Neural cell (in vitro differentiated cells): ENCODE measurements at regions not wholly inside any gene's neighbourhood (a gene's known extent, or its start where the extent isn't known, plus 50 kb on each side); places are given as distances from the start of the nearest gene placed in this dataset.

Experiments used
- EP300 ChIP-seq: fragments of 450-650 bp; conservative IDR thresholded peaks from 2 replicates; pipeline ENCODE4 v1.6.1; 2014; ENCODE audit warnings: antibody characterized with exemption, mild to moderate bottlenecking, moderate library complexity; ENCODE audit not compliant: poor library complexity, severe bottlenecking
- EZH2 ChIP-seq: fragments of 200-600, 300-800 bp; shearing (Covaris generic), sonication (generic); IDR thresholded peaks from 2 replicates; pipeline ENCODE4 v1.6.1; 2014; ENCODE audit warnings: antibody characterized with exemption, low read length, borderline replicate concordance, mild to moderate bottlenecking; ENCODE audit not compliant: insufficient read depth, poor library complexity, severe bottlenecking
- MXI1 ChIP-seq: fragments of 450-650 bp; conservative IDR thresholded peaks from 2 replicates; pipeline ENCODE4 v1.6.1; 2014; ENCODE audit warnings: antibody characterized with exemption, mild to moderate bottlenecking; ENCODE audit not compliant: poor library complexity, severe bottlenecking
- POLR2AphosphoS5 ChIP-seq: IDR thresholded peaks from 2 replicates; pipeline ENCODE4 v1.6.1; 2012
- RAD21 ChIP-seq: fragments of 450-650 bp; conservative IDR thresholded peaks from 2 replicates; pipeline ENCODE4 v1.6.1; 2014; ENCODE audit warnings: antibody characterized with exemption, mild to moderate bottlenecking, moderate library complexity
- TF ChIP-seq, protein P1 (sequence below): fragments of 450-650 bp; IDR thresholded peaks from 2 replicates; pipeline ENCODE4 v1.5.1; 2014; ENCODE audit warnings: antibody characterized with exemption, mild to moderate bottlenecking, moderate library complexity; ENCODE audit not compliant: poor library complexity, severe bottlenecking
- TF ChIP-seq, protein P2 (sequence below): IDR thresholded peaks from 2 replicates; pipeline ENCODE4 v1.6.1; 2012; ENCODE audit warnings: borderline replicate concordance

DNA sequence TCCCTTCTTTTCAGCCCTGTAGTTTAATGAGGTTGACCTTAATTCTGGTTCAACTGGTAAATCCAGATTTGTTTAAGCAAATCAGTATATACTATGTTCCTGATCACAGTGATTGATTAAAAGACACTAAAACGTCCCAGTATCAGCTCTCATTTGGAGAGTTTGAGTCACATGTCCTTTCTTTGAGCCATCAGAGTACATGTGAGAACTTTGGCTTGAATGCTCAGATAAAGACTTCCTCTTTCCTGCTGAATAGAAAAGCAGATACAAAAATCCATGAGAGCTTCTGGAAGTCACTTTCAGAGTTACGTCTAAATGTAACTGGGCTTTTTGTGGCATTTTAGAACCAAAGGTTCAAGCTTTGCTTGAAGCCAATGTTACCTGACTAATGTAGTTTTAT is 341.8 kb upstream of the SATB1 start:
- TF ChIP-seq EZH2 (no peak), POLR2AphosphoS5 (no peak), RAD21 (no peak), MXI1 (no peak), EP300 (no peak)
- TF ChIP-seq, protein P1, sequence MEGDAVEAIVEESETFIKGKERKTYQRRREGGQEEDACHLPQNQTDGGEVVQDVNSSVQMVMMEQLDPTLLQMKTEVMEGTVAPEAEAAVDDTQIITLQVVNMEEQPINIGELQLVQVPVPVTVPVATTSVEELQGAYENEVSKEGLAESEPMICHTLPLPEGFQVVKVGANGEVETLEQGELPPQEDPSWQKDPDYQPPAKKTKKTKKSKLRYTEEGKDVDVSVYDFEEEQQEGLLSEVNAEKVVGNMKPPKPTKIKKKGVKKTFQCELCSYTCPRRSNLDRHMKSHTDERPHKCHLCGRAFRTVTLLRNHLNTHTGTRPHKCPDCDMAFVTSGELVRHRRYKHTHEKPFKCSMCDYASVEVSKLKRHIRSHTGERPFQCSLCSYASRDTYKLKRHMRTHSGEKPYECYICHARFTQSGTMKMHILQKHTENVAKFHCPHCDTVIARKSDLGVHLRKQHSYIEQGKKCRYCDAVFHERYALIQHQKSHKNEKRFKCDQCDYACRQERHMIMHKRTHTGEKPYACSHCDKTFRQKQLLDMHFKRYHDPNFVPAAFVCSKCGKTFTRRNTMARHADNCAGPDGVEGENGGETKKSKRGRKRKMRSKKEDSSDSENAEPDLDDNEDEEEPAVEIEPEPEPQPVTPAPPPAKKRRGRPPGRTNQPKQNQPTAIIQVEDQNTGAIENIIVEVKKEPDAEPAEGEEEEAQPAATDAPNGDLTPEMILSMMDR = no peak
- TF ChIP-seq, protein P2, sequence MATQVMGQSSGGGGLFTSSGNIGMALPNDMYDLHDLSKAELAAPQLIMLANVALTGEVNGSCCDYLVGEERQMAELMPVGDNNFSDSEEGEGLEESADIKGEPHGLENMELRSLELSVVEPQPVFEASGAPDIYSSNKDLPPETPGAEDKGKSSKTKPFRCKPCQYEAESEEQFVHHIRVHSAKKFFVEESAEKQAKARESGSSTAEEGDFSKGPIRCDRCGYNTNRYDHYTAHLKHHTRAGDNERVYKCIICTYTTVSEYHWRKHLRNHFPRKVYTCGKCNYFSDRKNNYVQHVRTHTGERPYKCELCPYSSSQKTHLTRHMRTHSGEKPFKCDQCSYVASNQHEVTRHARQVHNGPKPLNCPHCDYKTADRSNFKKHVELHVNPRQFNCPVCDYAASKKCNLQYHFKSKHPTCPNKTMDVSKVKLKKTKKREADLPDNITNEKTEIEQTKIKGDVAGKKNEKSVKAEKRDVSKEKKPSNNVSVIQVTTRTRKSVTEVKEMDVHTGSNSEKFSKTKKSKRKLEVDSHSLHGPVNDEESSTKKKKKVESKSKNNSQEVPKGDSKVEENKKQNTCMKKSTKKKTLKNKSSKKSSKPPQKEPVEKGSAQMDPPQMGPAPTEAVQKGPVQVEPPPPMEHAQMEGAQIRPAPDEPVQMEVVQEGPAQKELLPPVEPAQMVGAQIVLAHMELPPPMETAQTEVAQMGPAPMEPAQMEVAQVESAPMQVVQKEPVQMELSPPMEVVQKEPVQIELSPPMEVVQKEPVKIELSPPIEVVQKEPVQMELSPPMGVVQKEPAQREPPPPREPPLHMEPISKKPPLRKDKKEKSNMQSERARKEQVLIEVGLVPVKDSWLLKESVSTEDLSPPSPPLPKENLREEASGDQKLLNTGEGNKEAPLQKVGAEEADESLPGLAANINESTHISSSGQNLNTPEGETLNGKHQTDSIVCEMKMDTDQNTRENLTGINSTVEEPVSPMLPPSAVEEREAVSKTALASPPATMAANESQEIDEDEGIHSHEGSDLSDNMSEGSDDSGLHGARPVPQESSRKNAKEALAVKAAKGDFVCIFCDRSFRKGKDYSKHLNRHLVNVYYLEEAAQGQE = no peak
